AG09309 (cell line): ENCODE measurements at regions not wholly inside any gene's neighbourhood (a gene's known extent, or its start where the extent isn't known, plus 50 kb on each side); places are given as distances from the start of the nearest gene placed in this dataset.
A peak's percentile ranks its signal among the peaks of the same experiment; 100 is the strongest.

Experiments
- DNase-seq: peaks from one replicate; pipeline ENCODE4 v3.0.0-alpha.2; 2010; ENCODE audit warnings: low read depth
- H3K4me3 ChIP-seq: 2 replicates; pipeline ENCODE4 v1.5.1; 2011; ENCODE audit warnings: mild to moderate bottlenecking, low read depth, low read length, moderate library complexity; ENCODE audit not compliant: control insufficient read depth
- TF ChIP-seq, protein P1 (sequence below): IDR thresholded peaks from 2 replicates; pipeline ENCODE4 v1.5.1; 2011; ENCODE audit warnings: mild to moderate bottlenecking, low read depth, low read length, inconsistent platforms; ENCODE audit not compliant: insufficient read depth, control insufficient read depth; ENCODE audit errors: missing control alignments

DNA sequence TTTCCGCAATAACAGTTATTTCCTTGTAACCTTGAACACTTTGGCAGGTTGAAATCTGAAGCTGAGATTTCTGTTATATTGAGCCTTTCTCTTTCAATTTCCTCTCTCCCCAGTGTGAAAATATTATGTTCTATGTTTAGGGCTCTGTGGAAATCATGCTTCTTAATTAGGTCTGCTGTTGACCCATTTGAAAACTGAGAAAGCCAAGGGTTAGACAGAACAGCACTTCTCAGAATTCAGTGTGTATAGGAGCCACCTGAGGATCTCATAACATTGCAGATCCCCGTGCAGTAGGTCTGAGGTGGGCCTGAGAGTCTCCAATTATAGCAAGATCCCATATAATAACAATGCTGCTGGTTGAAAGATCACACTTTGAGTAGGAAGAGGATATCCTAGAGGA is 230.2 kb upstream of the NT5C1B start:
- no peak for DNase-seq
- TF ChIP-seq, protein P1, sequence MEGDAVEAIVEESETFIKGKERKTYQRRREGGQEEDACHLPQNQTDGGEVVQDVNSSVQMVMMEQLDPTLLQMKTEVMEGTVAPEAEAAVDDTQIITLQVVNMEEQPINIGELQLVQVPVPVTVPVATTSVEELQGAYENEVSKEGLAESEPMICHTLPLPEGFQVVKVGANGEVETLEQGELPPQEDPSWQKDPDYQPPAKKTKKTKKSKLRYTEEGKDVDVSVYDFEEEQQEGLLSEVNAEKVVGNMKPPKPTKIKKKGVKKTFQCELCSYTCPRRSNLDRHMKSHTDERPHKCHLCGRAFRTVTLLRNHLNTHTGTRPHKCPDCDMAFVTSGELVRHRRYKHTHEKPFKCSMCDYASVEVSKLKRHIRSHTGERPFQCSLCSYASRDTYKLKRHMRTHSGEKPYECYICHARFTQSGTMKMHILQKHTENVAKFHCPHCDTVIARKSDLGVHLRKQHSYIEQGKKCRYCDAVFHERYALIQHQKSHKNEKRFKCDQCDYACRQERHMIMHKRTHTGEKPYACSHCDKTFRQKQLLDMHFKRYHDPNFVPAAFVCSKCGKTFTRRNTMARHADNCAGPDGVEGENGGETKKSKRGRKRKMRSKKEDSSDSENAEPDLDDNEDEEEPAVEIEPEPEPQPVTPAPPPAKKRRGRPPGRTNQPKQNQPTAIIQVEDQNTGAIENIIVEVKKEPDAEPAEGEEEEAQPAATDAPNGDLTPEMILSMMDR: no peak

GRCh38 chr2:18814387-18814786 is 225.0 kb upstream of the NT5C1B start:
- H3K4me3 ChIP-seq: no peak overlapping the region
- peak; percentile 69 for DNase-seq
- TF ChIP-seq, protein P1: no peak

More for the DNA sequence above, 230.2 kb upstream of the NT5C1B start:
- H3K4me3 ChIP-seq: no peak overlapping the region

- TF ChIP-seq, protein P1: no peak
- H3K4me3 ChIP-seq: no peak overlapping the region
- DNase-seq: no peak
Observed at GRCh38 chr2:18804536-18804935, 215.2 kb upstream of the NT5C1B start.

- no peak for DNase-seq
- no peak overlapping the region for H3K4me3 ChIP-seq
- TF ChIP-seq, protein P1: no peak
Observed at GRCh38 chr2:18803141-18803939, 214.0 kb upstream of the NT5C1B start.

DNA sequence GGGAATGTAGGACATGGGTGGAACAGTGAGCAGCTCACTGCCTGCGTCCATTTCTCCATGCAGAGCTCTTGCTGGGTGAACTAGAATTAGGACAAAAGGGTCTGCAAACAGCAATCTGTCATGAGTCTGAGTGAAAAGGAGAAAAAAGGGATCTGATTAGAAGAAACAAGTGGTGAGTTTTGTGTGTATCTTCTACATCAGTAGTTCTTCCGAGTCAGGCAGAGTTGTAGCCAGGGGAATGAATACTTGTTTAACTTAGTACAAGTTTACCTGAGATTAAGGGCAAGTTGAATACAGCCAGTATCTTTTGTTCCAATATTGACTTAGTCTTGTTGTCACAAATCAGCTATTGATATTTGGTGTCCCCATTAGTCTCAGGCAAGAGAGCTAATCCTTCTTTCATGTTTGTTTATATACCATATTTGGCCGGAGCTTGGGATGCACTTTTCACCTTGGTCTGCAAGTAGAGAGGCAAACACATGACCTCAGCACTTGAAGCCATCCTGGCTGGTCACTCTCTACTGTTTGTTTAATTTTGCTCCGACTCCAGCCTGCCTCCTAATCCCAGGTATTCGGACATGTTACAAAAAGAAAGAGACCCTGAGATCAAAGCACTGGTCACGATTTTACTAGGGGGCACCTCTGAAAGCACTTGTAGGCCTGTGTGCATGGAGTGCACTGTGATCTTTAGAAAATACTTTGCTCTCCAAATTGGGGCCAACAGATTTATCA is 211.0 kb upstream of the NT5C1B start:
- no peak for DNase-seq
- TF ChIP-seq, protein P1: no peak
- no peak overlapping the region for H3K4me3 ChIP-seq

- DNase-seq: peak; percentile 24
- TF ChIP-seq, protein P1: no peak
- no peak overlapping the region for H3K4me3 ChIP-seq
Observed at GRCh38 chr2:18799397-18799796, 210.0 kb upstream of the NT5C1B start.
